Upper lobe of left lung (tissue), 4 donors: ENCODE measurements at regions not wholly inside any gene's neighbourhood (a gene's known extent, or its start where the extent isn't known, plus 50 kb on each side); places are given as distances from the start of the nearest gene placed in this dataset.

ENCODE experiments used
- POLR2A ChIP-seq, 4 donors: fragments of 450-650 bp; IDR thresholded peaks; one replicate each; pipeline ENCODE4 v1.5.1; 2016 to 2017; ENCODE audit warnings: antibody characterized with exemption in 4 of 4, mild to moderate bottlenecking in 2 of 4
- POLR2AphosphoS5 ChIP-seq, 2 donors: sonication (generic); formaldehyde crosslinking; IDR thresholded peaks; one replicate each; pipeline ENCODE4 v1.5.1; 2017; ENCODE audit warnings: antibody characterized with exemption in 2 of 2
- TF ChIP-seq, protein P1 (sequence below), 6 experiments: fragments of 450-650 bp in 4 of 6; fragments of 200-600 bp in 2 of 6; sonication (generic) in 2 of 6; IDR thresholded peaks; one replicate each; pipeline ENCODE4 v1.5.1; 2016 to 2019; ENCODE audit warnings: antibody characterized with exemption in 6 of 6

DNA sequence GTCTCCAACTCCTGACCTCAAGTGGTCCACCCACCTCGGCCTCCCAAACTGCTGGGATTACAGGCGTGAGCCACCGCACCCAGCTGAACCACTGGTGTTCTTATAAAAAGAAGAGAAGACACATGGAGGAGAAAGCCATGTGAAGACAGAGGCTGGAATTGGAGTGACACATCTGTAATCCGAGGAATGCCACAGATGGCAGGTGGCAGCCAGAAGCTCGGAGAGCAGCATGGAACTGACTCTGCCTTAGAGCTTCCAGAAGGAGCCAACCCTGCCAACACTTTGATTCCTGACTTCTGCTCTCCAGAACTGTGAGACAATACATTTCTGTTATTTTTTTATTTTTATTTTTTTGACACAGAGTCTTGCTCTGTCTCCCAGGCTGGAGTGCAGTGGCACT is 59.0 kb upstream of the ATP2B4 start:
- no peak for TF ChIP-seq POLR2A (IDR thresholded peaks at IDR 0.05)
- TF ChIP-seq, protein P1, sequence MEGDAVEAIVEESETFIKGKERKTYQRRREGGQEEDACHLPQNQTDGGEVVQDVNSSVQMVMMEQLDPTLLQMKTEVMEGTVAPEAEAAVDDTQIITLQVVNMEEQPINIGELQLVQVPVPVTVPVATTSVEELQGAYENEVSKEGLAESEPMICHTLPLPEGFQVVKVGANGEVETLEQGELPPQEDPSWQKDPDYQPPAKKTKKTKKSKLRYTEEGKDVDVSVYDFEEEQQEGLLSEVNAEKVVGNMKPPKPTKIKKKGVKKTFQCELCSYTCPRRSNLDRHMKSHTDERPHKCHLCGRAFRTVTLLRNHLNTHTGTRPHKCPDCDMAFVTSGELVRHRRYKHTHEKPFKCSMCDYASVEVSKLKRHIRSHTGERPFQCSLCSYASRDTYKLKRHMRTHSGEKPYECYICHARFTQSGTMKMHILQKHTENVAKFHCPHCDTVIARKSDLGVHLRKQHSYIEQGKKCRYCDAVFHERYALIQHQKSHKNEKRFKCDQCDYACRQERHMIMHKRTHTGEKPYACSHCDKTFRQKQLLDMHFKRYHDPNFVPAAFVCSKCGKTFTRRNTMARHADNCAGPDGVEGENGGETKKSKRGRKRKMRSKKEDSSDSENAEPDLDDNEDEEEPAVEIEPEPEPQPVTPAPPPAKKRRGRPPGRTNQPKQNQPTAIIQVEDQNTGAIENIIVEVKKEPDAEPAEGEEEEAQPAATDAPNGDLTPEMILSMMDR (IDR thresholded peaks at IDR 0.05): no peak
- TF ChIP-seq POLR2AphosphoS5 (IDR thresholded peaks at IDR 0.05): no peak
